SK-N-SH (cell line): ENCODE measurements at regions not wholly inside any gene's neighbourhood (a gene's known extent, or its start where the extent isn't known, plus 50 kb on each side); places are given as distances from the start of the nearest gene placed in this dataset.

Source experiments
- CTCF ChIA-PET: fragments of 300-600, 350-600 bp; formaldehyde crosslinking; extraction: SDS; loops from one replicate; lab custom pipeline; 2021; lab: Yijun Ruan, JAX
- POLR2A ChIA-PET: fragments of 350-600 bp; sonication (Branson Sonifier 250); formaldehyde crosslinking; extraction: SDS; loops from one replicate; lab custom pipeline; 2020; ENCODE audit warnings: antibody characterized with exemption, inconsistent platforms; lab: Yijun Ruan, JAX
- DNase-seq: peaks from one replicate; pipeline ENCODE4 v3.0.0; 2012
- H2AFZ ChIP-seq: fragments of 200-600 bp; sonication (generic); 2 replicates; pipeline ENCODE4 v1.8.1; 2016; ENCODE audit warnings: antibody characterized with exemption, mild to moderate bottlenecking, low read depth
- H3F3A ChIP-seq: fragments of 200-600 bp; sonication (generic); replicated peaks from 2 replicates; pipeline ENCODE3; 2016; ENCODE audit warnings: antibody characterized with exemption, mild to moderate bottlenecking; ENCODE audit not compliant: insufficient read depth
- H3K27ac ChIP-seq, 2 experiments: fragments of 200-500 bp in 1 of 2; fragments of 200-600 bp in 1 of 2; sonication (Bioruptor generic) in 1 of 2; sonication (generic), shearing (Covaris generic) in 1 of 2; 2 replicates each; pipeline versions ENCODE4 v1.5.1 to v1.6.1; 2014 to 2016; ENCODE audit warnings: low read depth in 2 of 2, inconsistent platforms in 1 of 2, low read length in 1 of 2, mild to moderate bottlenecking in 1 of 2, mixed read lengths in 1 of 2
- H3K27me3 ChIP-seq: fragments of 200-600 bp; sonication (generic), shearing (Covaris generic); 2 replicates; pipeline ENCODE4 v1.6.1; 2016; ENCODE audit warnings: mixed run types; ENCODE audit not compliant: insufficient read depth
- H3K36me3 ChIP-seq, 2 experiments: fragments of 200-500 bp in 1 of 2; fragments of 200-600 bp in 1 of 2; sonication (Bioruptor generic) in 1 of 2; sonication (generic) in 1 of 2; replicated peaks in 1 of 2; 2 replicates each; pipeline versions ENCODE3 to v1.5.1; 2014 to 2016; ENCODE audit warnings: low read length in 1 of 2, mild to moderate bottlenecking in 1 of 2; ENCODE audit not compliant: insufficient read depth in 2 of 2, control insufficient read depth in 1 of 2
- H3K4me1 ChIP-seq, 2 experiments: fragments of 200-500 bp in 1 of 2; fragments of 200-600 bp in 1 of 2; sonication (Bioruptor generic) in 1 of 2; sonication (generic), shearing (Covaris generic) in 1 of 2; 2 replicates each; pipeline versions ENCODE4 v1.5.1 to v1.6.1; 2014 to 2016; ENCODE audit warnings: low read depth in 1 of 2, low read length in 1 of 2, mixed run types in 1 of 2; ENCODE audit not compliant: insufficient read depth in 2 of 2, control insufficient read depth in 1 of 2
- H3K4me2 ChIP-seq: fragments of 200-600 bp; sonication (generic), shearing (Covaris generic); 2 replicates; pipeline ENCODE4 v1.6.1; 2017; ENCODE audit warnings: mixed run types
- H3K4me3 ChIP-seq, 2 experiments: fragments of 200-500 bp in 1 of 2; fragments of 200-600 bp in 1 of 2; sonication (Bioruptor generic) in 1 of 2; sonication (generic), shearing (Covaris generic) in 1 of 2; 2 replicates each; pipeline versions ENCODE4 v1.5.1 to v1.8.1; 2014 to 2016; ENCODE audit warnings: low read depth in 2 of 2, inconsistent platforms in 1 of 2, low read length in 1 of 2, mild to moderate bottlenecking in 1 of 2, mixed read lengths in 1 of 2, moderate library complexity in 1 of 2
- H3K79me2 ChIP-seq: fragments of 200-600 bp; sonication (generic); 2 replicates; pipeline ENCODE4 v1.8.1; 2017; ENCODE audit warnings: mild to moderate bottlenecking; ENCODE audit not compliant: insufficient read depth
- H3K9ac ChIP-seq: fragments of 200-600 bp; sonication (generic); 2 replicates; pipeline ENCODE4 v1.6.1; 2017; ENCODE audit warnings: mixed run types
- H3K9me2 ChIP-seq: fragments of 200-600 bp; sonication (generic); 2 replicates; pipeline ENCODE4 v1.6.1; 2017; ENCODE audit warnings: mixed run types
- H3K9me3 ChIP-seq: fragments of 200-600 bp; sonication (generic); 2 replicates; pipeline ENCODE4 v1.6.1; 2017; ENCODE audit warnings: mixed run types, mild to moderate bottlenecking, moderate library complexity
- H4K20me1 ChIP-seq: fragments of 200-600 bp; sonication (generic); 2 replicates; pipeline ENCODE4 v1.6.1; 2017; ENCODE audit warnings: mild to moderate bottlenecking, mixed run types; ENCODE audit not compliant: insufficient read depth
- CHD2 ChIP-seq: fragments of 150-350 bp; IDR thresholded peaks from 2 replicates; pipeline ENCODE4 v1.6.1; 2018; ENCODE audit warnings: low read length; ENCODE audit not compliant: partially characterized antibody
- ELF1 ChIP-seq: IDR thresholded peaks from 2 replicates; pipeline ENCODE4 v1.4.0; 2012
- FOSL2 ChIP-seq: IDR thresholded peaks from 2 replicates; pipeline ENCODE4 v1.4.0; 2012; ENCODE audit warnings: low read depth, mild to moderate bottlenecking, moderate library complexity, borderline replicate concordance
- MEF2A ChIP-seq: IDR thresholded peaks from 2 replicates; pipeline ENCODE4 v1.4.0; 2012; ENCODE audit warnings: low read depth, borderline replicate concordance
- MXI1 ChIP-seq: IDR thresholded peaks from 2 replicates; pipeline ENCODE4 v1.6.1; 2012; ENCODE audit warnings: mild to moderate bottlenecking, low read depth, low read length, improper control_type of control experiment
- NFIC ChIP-seq: IDR thresholded peaks from 2 replicates; pipeline ENCODE4 v1.4.0; 2012; ENCODE audit warnings: borderline replicate concordance
- NRF1 ChIP-seq: IDR thresholded peaks from 2 replicates; pipeline ENCODE4 v1.6.1; 2012; ENCODE audit warnings: low read depth, mild to moderate bottlenecking, low read length
- PBX3 ChIP-seq: IDR thresholded peaks from 2 replicates; pipeline ENCODE4; 2012
- RAD21 ChIP-seq: IDR thresholded peaks from 2 replicates; pipeline ENCODE4 v1.6.1; 2012; ENCODE audit warnings: mild to moderate bottlenecking, low read length
- RCOR1 ChIP-seq: fragments of 150-350 bp; IDR thresholded peaks from 2 replicates; pipeline ENCODE4 v1.6.1; 2017; ENCODE audit warnings: antibody characterized with exemption, low read length
- SIN3A ChIP-seq: IDR thresholded peaks from 2 replicates; pipeline ENCODE4 v1.6.1; 2012; ENCODE audit warnings: low read depth, mild to moderate bottlenecking, low read length, moderate library complexity, borderline replicate concordance
- SMC3 ChIP-seq: IDR thresholded peaks from 2 replicates; pipeline ENCODE4 v1.6.1; 2012; ENCODE audit warnings: low read depth, low read length, improper control_type of control experiment
- TCF12 ChIP-seq: IDR thresholded peaks from 2 replicates; pipeline ENCODE4 v1.4.0; 2012
- TEAD4 ChIP-seq: IDR thresholded peaks from 2 replicates; pipeline ENCODE4 v1.4.0; 2012; ENCODE audit warnings: mild to moderate bottlenecking, borderline replicate concordance; ENCODE audit not compliant: insufficient read depth
- ZBTB33 ChIP-seq: IDR thresholded peaks from 2 replicates; pipeline ENCODE4 v1.4.0; 2012; ENCODE audit warnings: low read depth, borderline replicate concordance
- WGBS: methylation state at CpG from one replicate; pipeline ENCODE4 v1.1.6; 2017; ENCODE audit warnings: low lambda C conversion rate; 5-methylcytosine and 5-hydroxymethylcytosine counted together
- TF ChIP-seq, protein P1 (sequence below): IDR thresholded peaks from 2 replicates; pipeline ENCODE4 v1.6.1; 2012; ENCODE audit warnings: mild to moderate bottlenecking, low read depth, low read length, moderate library complexity
- TF ChIP-seq, protein P2 (sequence below): fragments of 200-600 bp; sonication (generic); IDR thresholded peaks from 2 replicates; pipeline ENCODE4 v1.6.1; 2017; ENCODE audit warnings: antibody characterized with exemption, mild to moderate bottlenecking, moderate library complexity
- TF ChIP-seq, protein P3 (sequence below): IDR thresholded peaks from 2 replicates; pipeline ENCODE4 v1.4.0; 2012; ENCODE audit warnings: low read depth

- H3K36me3 ChIP-seq: no peaks in the 10 kb centered on the region
- TF ChIP-seq PBX3: no peak
- TF ChIP-seq ELF1: no peak
- no peak for TF ChIP-seq NRF1
- TF ChIP-seq MEF2A: no peak
- no peak for TF ChIP-seq RCOR1
- no peaks in the 10 kb centered on the region for H3F3A ChIP-seq
- H3K79me2 ChIP-seq: no peaks in the 10 kb centered on the region
- no peaks in the 10 kb centered on the region; the same call in 1 of the 2 replicates for H3K27me3 ChIP-seq
- WGBS: 67% methylated on average over 4 of the region's 4 CpGs
- no peak overlapping the region for H3K27ac ChIP-seq
- no peak overlapping the region for H2AFZ ChIP-seq
- H3K4me3 ChIP-seq: no peak overlapping the region
- H3K9me3 ChIP-seq: no peaks in the 10 kb centered on the region
- ChIA-PET CTCF (interaction anchor here (0.5 to 7.0 kb wide), 38 partner anchors 8 to 244 kb away, joined by 3 to 61 read pairs (median 5); no protein-coding TSS in a partner anchor), POLR2A (no interaction called here)
- H3K4me2 ChIP-seq: no peak overlapping the region
- no peaks in the 10 kb centered on the region for H4K20me1 ChIP-seq
- H3K4me1 ChIP-seq: peaks cover 0 to 5% of the 10 kb centered on the region in 2 experiments; a peak in 1 of 4 replicates
- DNase-seq: no peak
- no peak overlapping the region for H3K9ac ChIP-seq
- H3K9me2 ChIP-seq: no peaks in the 10 kb centered on the region
Measured at GRCh38 chr11:113533425-113533698, 58.2 kb upstream of the DRD2 start.

DNA sequence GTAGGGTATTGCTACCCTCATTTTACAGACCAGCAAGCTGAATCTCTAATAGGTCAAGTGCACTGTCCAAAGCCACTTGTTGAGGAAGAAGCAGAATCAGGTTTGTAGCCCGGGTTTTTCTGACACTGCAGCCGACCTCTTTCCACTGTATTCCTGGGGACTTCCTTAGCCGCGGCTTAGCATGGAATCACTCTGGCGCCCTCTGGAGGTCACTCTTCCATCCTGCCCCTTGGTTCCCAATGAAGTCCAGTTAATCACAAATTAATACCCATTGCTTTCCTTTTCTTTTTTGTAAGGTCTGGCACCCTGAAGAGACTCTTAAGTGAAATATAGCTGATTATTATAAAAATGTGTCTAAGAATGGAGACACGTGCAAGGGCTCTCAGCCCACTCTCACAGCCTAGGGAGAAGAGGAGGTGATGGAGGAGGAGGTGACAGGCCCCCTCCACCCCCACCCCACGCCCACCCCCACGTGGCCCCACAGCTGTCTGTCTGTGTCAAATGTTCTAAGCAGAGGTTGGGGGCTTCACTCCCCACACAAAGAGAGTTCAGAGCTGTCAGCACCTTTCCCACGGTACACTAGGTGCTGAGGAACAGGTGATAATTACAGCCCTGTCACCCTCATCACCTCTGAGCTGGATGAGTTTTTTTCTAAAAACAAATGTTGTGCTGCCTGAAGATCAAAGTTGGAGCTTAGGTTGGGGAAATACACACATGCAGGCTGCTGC lies 57.7 kb upstream of the DRD2 start:
- 21% methylated on average over 9 of the region's 9 CpGs for WGBS
- Histone ChIP-seq H3K9me2 (no peaks in the 10 kb centered on the region), H3K9me3 (no peaks in the 10 kb centered on the region), H3K79me2 (no peaks in the 10 kb centered on the region), H3K36me3 (no peaks in the 10 kb centered on the region), H3K4me1 (peaks cover 0 to 5% of the 10 kb centered on the region in 2 experiments; a peak in 1 of 4 replicates), H3F3A (no peaks in the 10 kb centered on the region), H3K4me3 (peak overlapping the region in 1 of 2 experiments; percentile 37; a peak in 1 of 4 replicates), H3K4me2 (no peak overlapping the region), H3K27ac (no peak overlapping the region), H3K27me3 (no peaks in the 10 kb centered on the region; the same call in 1 of the 2 replicates), H4K20me1 (no peaks in the 10 kb centered on the region), H3K9ac (no peak overlapping the region), H2AFZ (no peak overlapping the region)
- no peak for TF ChIP-seq ZBTB33
- TF ChIP-seq, protein P1, sequence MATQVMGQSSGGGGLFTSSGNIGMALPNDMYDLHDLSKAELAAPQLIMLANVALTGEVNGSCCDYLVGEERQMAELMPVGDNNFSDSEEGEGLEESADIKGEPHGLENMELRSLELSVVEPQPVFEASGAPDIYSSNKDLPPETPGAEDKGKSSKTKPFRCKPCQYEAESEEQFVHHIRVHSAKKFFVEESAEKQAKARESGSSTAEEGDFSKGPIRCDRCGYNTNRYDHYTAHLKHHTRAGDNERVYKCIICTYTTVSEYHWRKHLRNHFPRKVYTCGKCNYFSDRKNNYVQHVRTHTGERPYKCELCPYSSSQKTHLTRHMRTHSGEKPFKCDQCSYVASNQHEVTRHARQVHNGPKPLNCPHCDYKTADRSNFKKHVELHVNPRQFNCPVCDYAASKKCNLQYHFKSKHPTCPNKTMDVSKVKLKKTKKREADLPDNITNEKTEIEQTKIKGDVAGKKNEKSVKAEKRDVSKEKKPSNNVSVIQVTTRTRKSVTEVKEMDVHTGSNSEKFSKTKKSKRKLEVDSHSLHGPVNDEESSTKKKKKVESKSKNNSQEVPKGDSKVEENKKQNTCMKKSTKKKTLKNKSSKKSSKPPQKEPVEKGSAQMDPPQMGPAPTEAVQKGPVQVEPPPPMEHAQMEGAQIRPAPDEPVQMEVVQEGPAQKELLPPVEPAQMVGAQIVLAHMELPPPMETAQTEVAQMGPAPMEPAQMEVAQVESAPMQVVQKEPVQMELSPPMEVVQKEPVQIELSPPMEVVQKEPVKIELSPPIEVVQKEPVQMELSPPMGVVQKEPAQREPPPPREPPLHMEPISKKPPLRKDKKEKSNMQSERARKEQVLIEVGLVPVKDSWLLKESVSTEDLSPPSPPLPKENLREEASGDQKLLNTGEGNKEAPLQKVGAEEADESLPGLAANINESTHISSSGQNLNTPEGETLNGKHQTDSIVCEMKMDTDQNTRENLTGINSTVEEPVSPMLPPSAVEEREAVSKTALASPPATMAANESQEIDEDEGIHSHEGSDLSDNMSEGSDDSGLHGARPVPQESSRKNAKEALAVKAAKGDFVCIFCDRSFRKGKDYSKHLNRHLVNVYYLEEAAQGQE: no peak
- TF ChIP-seq TCF12: no peak
- TF ChIP-seq TEAD4: no peak
- peak; percentile 94 for TF ChIP-seq SMC3
- TF ChIP-seq NFIC: no peak
- TF ChIP-seq, protein P2, sequence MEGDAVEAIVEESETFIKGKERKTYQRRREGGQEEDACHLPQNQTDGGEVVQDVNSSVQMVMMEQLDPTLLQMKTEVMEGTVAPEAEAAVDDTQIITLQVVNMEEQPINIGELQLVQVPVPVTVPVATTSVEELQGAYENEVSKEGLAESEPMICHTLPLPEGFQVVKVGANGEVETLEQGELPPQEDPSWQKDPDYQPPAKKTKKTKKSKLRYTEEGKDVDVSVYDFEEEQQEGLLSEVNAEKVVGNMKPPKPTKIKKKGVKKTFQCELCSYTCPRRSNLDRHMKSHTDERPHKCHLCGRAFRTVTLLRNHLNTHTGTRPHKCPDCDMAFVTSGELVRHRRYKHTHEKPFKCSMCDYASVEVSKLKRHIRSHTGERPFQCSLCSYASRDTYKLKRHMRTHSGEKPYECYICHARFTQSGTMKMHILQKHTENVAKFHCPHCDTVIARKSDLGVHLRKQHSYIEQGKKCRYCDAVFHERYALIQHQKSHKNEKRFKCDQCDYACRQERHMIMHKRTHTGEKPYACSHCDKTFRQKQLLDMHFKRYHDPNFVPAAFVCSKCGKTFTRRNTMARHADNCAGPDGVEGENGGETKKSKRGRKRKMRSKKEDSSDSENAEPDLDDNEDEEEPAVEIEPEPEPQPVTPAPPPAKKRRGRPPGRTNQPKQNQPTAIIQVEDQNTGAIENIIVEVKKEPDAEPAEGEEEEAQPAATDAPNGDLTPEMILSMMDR: peak; percentile 92
- TF ChIP-seq SIN3A: no peak
- TF ChIP-seq, protein P3, sequence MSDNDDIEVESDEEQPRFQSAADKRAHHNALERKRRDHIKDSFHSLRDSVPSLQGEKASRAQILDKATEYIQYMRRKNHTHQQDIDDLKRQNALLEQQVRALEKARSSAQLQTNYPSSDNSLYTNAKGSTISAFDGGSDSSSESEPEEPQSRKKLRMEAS: no peak
- no peak for TF ChIP-seq CHD2
- no peak for TF ChIP-seq MXI1
- TF ChIP-seq RAD21: peak; percentile 88
- no peak for TF ChIP-seq FOSL2
- peak; percentile 80 for DNase-seq
- POLR2A ChIA-PET: no interaction called here
- CTCF ChIA-PET: interaction anchor here (0.5 to 7.0 kb wide), 48 partner anchors 9 to 244 kb away, joined by 3 to 61 read pairs (median 4); partner anchors contain the start of gene DRD2
